ENCODE measurements at regions not wholly inside any gene's neighbourhood (a gene's known extent, or its start where the extent isn't known, plus 50 kb on each side); places are given as distances from the start of the nearest gene placed in this dataset.

GRCh38 chr9:19577411-19577810 lies 168.6 kb downstream of the ACER2 start:
- H3K36me3 ChIP-seq = no peaks in the 10 kb centered on the region
- intact Hi-C loops (cut with DNase I) = no loop called here

GRCh38 chr9:19568946-19569345 lies 160.1 kb downstream of the ACER2 start:
- intact Hi-C loops (cut with DNase I) = no loop called here
- DNase-seq (no peak), ATAC-seq (no peak)
- no peak for TF ChIP-seq CTCF (IDR thresholded peaks at IDR 0.05)
- no peaks in the 10 kb centered on the region for H3K9me3 ChIP-seq
- no peaks in the 10 kb centered on the region for H3K4me1 ChIP-seq
- no peak overlapping the region for H3K27ac ChIP-seq
- no peak overlapping the region for H3K4me3 ChIP-seq
- H3K36me3 ChIP-seq = no peaks in the 10 kb centered on the region
- H3K27me3 ChIP-seq (ENCODE audit: low read depth) = no peaks in the 10 kb centered on the region

More at GRCh38 chr9:19577411-19577810, 168.6 kb downstream of the ACER2 start:
- no peak for DNase-seq
- H3K9me3 ChIP-seq = no peaks in the 10 kb centered on the region
- no peak overlapping the region for H3K27ac ChIP-seq
- no peak for ATAC-seq
- H3K27me3 ChIP-seq (ENCODE audit: low read depth) = no peaks in the 10 kb centered on the region
- no peak for TF ChIP-seq CTCF (IDR thresholded peaks at IDR 0.05)
- H3K4me1 ChIP-seq = no peaks in the 10 kb centered on the region
- H3K4me3 ChIP-seq = no peak overlapping the region

GRCh38 chr9:19564396-19565061 lies 155.7 kb downstream of the ACER2 start:
- intact Hi-C loops (cut with DNase I) = no loop called here
- no peaks in the 10 kb centered on the region for H3K36me3 ChIP-seq
- no peaks in the 10 kb centered on the region for H3K4me1 ChIP-seq
- TF ChIP-seq CTCF (IDR thresholded peaks at IDR 0.05) = no peak
- ATAC-seq (no peak), DNase-seq (no peak)
- no peaks in the 10 kb centered on the region for H3K27me3 ChIP-seq (ENCODE audit: low read depth)
- H3K27ac ChIP-seq = no peak overlapping the region
- no peaks in the 10 kb centered on the region for H3K9me3 ChIP-seq
- H3K4me3 ChIP-seq = no peak overlapping the region

- no peak for TF ChIP-seq CTCF (IDR thresholded peaks at IDR 0.05)
- H3K4me1 ChIP-seq = peaks cover 5% of the 10 kb centered on the region
- no peak for ATAC-seq
- intact Hi-C loops (cut with DNase I) = no loop called here
- no peaks in the 10 kb centered on the region for H3K36me3 ChIP-seq
- H3K4me3 ChIP-seq = no peak overlapping the region
- no peaks in the 10 kb centered on the region for H3K9me3 ChIP-seq
- DNase-seq = no peak
- H3K27ac ChIP-seq = no peak overlapping the region
- no peaks in the 10 kb centered on the region for H3K27me3 ChIP-seq (ENCODE audit: low read depth)
These were observed 146.4 kb downstream of the ACER2 start for GRCh38 chr9:19555214-19555613.

GRCh38 chr9:19554529-19554928 lies 145.7 kb downstream of the ACER2 start:
- no peak for ATAC-seq
- Histone ChIP-seq H3K36me3 (no peaks in the 10 kb centered on the region), H3K27me3 (ENCODE audit: low read depth) (no peaks in the 10 kb centered on the region), H3K4me1 (peaks cover 5% of the 10 kb centered on the region), H3K27ac (no peak overlapping the region), H3K9me3 (no peaks in the 10 kb centered on the region), H3K4me3 (no peak overlapping the region)
- intact Hi-C loops (cut with DNase I) = no loop called here
- TF ChIP-seq CTCF (IDR thresholded peaks at IDR 0.05) = no peak
- no peak for DNase-seq
